Hepatocyte (in vitro differentiated cells): ENCODE measurements at regions not wholly inside any gene's neighbourhood (a gene's known extent, or its start where the extent isn't known, plus 50 kb on each side); places are given as distances from the start of the nearest gene placed in this dataset.
"Not testable (repeated sequence)": the region's sequence is repeated elsewhere in the genome, so short reads cannot be mapped to it uniquely, and the experiment has no call there.

Source experiments
- DNase-seq: peaks from one replicate; pipeline ENCODE4 v3.0.0-alpha.2; 2016; ENCODE audit warnings: low spot score
- H2AFZ ChIP-seq: fragments of 200-600 bp; sonication (generic); 2 replicates; pipeline ENCODE4 v1.6.0; 2016; ENCODE audit warnings: antibody characterized with exemption, mild to moderate bottlenecking
- H3K27ac ChIP-seq: fragments of 200-600 bp; sonication (generic); 2 replicates; pipeline ENCODE4 v1.5.1; 2016; ENCODE audit warnings: mild to moderate bottlenecking
- H3K27me3 ChIP-seq: fragments of 200-600 bp; sonication (generic); 2 replicates; pipeline ENCODE4 v1.6.1; 2016
- H3K36me3 ChIP-seq: fragments of 200-600 bp; sonication (generic); replicated peaks from 2 replicates; pipeline ENCODE4 v1.5.1; 2016; ENCODE audit warnings: low read depth; ENCODE audit not compliant: insufficient read depth
- H3K4me1 ChIP-seq: fragments of 200-600 bp; sonication (generic); 2 replicates; pipeline ENCODE4 v1.5.1; 2016; ENCODE audit warnings: mild to moderate bottlenecking, moderate library complexity; ENCODE audit not compliant: insufficient read depth
- H3K4me2 ChIP-seq: fragments of 200-600 bp; sonication (generic); 2 replicates; pipeline ENCODE4 v1.6.0; 2016
- H3K4me3 ChIP-seq: fragments of 200-600 bp; sonication (generic); 2 replicates; pipeline ENCODE4 v1.5.1; 2016; ENCODE audit warnings: mild to moderate bottlenecking
- H3K79me2 ChIP-seq: fragments of 200-600 bp; sonication (generic); 2 replicates; pipeline ENCODE4 v1.6.0; 2017; ENCODE audit warnings: mild to moderate bottlenecking
- H3K9me2 ChIP-seq: fragments of 200-600 bp; sonication (generic); replicated peaks from 2 replicates; pipeline ENCODE4 v1.6.0; 2017; ENCODE audit warnings: mild to moderate bottlenecking; ENCODE audit not compliant: insufficient read depth
- H3K9me3 ChIP-seq: fragments of 200-600 bp; sonication (generic); 2 replicates; pipeline ENCODE4 v1.5.1; 2016; ENCODE audit warnings: low read depth, mild to moderate bottlenecking
- H4K20me1 ChIP-seq: fragments of 200-600 bp; sonication (generic); 2 replicates; pipeline ENCODE4 v1.6.0; 2016; ENCODE audit warnings: mild to moderate bottlenecking; ENCODE audit not compliant: insufficient read depth, poor library complexity, severe bottlenecking
- EZH2 ChIP-seq: fragments of 200-600 bp; sonication (generic); IDR thresholded peaks from 2 replicates; pipeline ENCODE4 v1.6.1; 2016; ENCODE audit warnings: antibody characterized with exemption, mild to moderate bottlenecking, borderline replicate concordance
- EZH2phosphoT487 ChIP-seq: fragments of 200-600 bp; sonication (generic); IDR thresholded peaks from one replicate; pipeline ENCODE4 v1.6.1; 2018; ENCODE audit warnings: antibody characterized with exemption, mild to moderate bottlenecking, low read depth, moderate library complexity; ENCODE audit not compliant: unreplicated experiment, severe bottlenecking
- WGBS: methylation state at CpG from one replicate; pipeline ENCODE4 v1.1.6; 2016; ENCODE audit warnings: low lambda C conversion rate; ENCODE audit errors: missing lambda C conversion rate; 5-methylcytosine and 5-hydroxymethylcytosine counted together
- TF ChIP-seq, protein P1 (sequence below): fragments of 200-600 bp; sonication (generic); IDR thresholded peaks from 2 replicates; pipeline ENCODE4 v1.5.1; 2016; ENCODE audit warnings: antibody characterized with exemption, mild to moderate bottlenecking; ENCODE audit not compliant: poor library complexity

DNA sequence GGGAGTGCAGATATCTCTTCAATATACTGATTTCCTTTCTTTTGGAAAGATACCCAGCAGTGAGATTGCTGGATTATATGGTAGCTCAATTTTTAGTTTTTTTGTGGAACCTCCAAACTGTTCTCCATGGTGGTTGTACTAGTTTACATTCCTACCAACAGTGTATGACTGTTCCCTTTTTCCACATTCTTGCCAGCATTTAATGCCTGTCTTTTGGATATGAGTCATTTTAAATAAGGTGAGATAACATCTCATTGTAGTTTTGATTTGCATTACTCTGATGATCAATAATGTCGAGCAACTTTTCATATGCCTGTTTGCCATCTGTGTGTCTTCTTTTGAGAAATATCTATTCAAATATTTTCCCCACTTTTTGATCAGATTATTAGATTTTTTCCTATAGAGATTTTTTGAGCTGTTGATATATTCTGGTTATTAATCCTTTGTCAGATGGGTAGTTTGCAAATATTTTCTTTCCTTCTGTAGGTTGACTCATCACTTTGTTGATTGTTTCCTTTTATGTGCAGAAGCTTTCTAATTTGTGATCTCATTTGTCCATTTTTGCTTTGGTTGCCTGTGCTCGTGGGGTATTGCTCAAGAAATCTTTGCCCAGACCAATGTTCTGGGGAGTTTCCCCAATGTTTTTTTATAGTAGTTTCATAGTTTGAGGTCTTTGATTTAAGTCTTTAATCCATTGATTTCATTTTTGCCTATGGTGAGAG, 552.7 kb downstream of the ZNF674 start:
- no peaks in the 10 kb centered on the region for H3K4me1 ChIP-seq
- no peaks in the 10 kb centered on the region for H3K36me3 ChIP-seq
- no peak overlapping the region for H2AFZ ChIP-seq
- no peak overlapping the region for H3K4me3 ChIP-seq
- H3K27ac ChIP-seq: no peak overlapping the region
- no peak overlapping the region for H3K4me2 ChIP-seq
- no peaks in the 10 kb centered on the region for H3K9me2 ChIP-seq
- 58% methylated on average over 2 of the region's 2 CpGs for WGBS
- H4K20me1 ChIP-seq: no peaks in the 10 kb centered on the region
- TF ChIP-seq, protein P1, sequence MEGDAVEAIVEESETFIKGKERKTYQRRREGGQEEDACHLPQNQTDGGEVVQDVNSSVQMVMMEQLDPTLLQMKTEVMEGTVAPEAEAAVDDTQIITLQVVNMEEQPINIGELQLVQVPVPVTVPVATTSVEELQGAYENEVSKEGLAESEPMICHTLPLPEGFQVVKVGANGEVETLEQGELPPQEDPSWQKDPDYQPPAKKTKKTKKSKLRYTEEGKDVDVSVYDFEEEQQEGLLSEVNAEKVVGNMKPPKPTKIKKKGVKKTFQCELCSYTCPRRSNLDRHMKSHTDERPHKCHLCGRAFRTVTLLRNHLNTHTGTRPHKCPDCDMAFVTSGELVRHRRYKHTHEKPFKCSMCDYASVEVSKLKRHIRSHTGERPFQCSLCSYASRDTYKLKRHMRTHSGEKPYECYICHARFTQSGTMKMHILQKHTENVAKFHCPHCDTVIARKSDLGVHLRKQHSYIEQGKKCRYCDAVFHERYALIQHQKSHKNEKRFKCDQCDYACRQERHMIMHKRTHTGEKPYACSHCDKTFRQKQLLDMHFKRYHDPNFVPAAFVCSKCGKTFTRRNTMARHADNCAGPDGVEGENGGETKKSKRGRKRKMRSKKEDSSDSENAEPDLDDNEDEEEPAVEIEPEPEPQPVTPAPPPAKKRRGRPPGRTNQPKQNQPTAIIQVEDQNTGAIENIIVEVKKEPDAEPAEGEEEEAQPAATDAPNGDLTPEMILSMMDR: no peak
- no peak for TF ChIP-seq EZH2
- no peak for TF ChIP-seq EZH2phosphoT487
- no peaks in the 10 kb centered on the region for H3K79me2 ChIP-seq
- DNase-seq: no peak
- no peaks in the 10 kb centered on the region for H3K9me3 ChIP-seq
- H3K27me3 ChIP-seq: no peaks in the 10 kb centered on the region

DNA sequence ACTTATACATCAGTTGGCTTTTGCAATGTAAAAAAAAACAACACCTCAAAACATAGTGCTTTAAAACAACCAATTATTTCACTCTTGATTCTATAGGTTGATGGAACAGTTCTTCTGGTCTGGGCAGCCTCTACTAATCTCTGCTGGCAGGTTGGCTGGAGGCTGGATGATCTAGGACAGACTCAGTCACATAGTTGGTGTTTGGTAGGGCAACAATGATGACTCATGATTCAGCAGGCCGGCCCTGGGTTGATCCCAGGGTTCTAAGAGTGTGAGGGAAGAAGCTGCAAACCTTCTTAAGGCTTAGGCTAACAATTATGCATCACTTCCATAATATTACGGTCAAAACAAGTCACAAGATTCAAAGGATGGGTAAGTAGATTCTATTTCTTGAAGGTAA, 558.2 kb downstream of the ZNF674 start:
- H3K9me2 ChIP-seq: no peaks in the 10 kb centered on the region

DNA sequence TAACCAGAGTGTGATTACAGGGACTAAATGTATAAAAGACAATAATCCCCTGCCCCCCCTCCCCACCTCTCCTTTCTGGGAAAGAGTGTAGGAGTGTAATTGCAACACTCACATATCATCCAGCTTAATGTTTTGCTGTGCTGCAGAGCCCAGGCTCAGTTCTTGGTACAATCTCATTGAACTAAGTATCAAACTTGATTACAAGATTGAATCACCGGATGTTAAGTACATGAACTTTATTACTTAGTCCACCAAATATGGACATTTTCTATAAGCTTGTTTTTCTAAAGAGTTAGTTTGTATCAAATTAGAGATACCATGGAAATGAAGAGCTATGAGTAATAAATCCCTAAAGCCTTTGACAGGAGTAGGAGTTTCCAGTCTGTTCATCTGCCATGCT, 559.1 kb downstream of the ZNF674 start:
- TF ChIP-seq, protein P1: no peak
- TF ChIP-seq EZH2: no peak
- no peak for TF ChIP-seq EZH2phosphoT487
- no peaks in the 10 kb centered on the region for H3K9me2 ChIP-seq
- no peak overlapping the region for H2AFZ ChIP-seq
- no peaks in the 10 kb centered on the region for H4K20me1 ChIP-seq
- WGBS: 88% methylated on average over 1 of the region's 1 CpG
- H3K4me3 ChIP-seq: no peak overlapping the region
- H3K36me3 ChIP-seq: no peaks in the 10 kb centered on the region
- H3K4me2 ChIP-seq: no peak overlapping the region
- no peaks in the 10 kb centered on the region for H3K4me1 ChIP-seq
- no peaks in the 10 kb centered on the region for H3K27me3 ChIP-seq
- no peaks in the 10 kb centered on the region for H3K9me3 ChIP-seq
- no peak overlapping the region for H3K27ac ChIP-seq
- no peaks in the 10 kb centered on the region for H3K79me2 ChIP-seq
- DNase-seq: no peak

More for the DNA sequence above, 558.2 kb downstream of the ZNF674 start:
- H3K4me1 ChIP-seq: no peaks in the 10 kb centered on the region
- no peak overlapping the region for H3K27ac ChIP-seq
- TF ChIP-seq EZH2 (no peak), EZH2phosphoT487 (no peak)
- TF ChIP-seq, protein P1: no peak
- WGBS: 54% methylated on average over 2 of the region's 2 CpGs
- no peak for DNase-seq
- no peaks in the 10 kb centered on the region for H3K79me2 ChIP-seq
- H3K36me3 ChIP-seq: no peaks in the 10 kb centered on the region
- H3K9me3 ChIP-seq: no peaks in the 10 kb centered on the region
- H3K4me3 ChIP-seq: no peak overlapping the region
- H4K20me1 ChIP-seq: no peaks in the 10 kb centered on the region
- no peak overlapping the region for H2AFZ ChIP-seq
- no peak overlapping the region for H3K4me2 ChIP-seq
- H3K27me3 ChIP-seq: no peaks in the 10 kb centered on the region

DNA sequence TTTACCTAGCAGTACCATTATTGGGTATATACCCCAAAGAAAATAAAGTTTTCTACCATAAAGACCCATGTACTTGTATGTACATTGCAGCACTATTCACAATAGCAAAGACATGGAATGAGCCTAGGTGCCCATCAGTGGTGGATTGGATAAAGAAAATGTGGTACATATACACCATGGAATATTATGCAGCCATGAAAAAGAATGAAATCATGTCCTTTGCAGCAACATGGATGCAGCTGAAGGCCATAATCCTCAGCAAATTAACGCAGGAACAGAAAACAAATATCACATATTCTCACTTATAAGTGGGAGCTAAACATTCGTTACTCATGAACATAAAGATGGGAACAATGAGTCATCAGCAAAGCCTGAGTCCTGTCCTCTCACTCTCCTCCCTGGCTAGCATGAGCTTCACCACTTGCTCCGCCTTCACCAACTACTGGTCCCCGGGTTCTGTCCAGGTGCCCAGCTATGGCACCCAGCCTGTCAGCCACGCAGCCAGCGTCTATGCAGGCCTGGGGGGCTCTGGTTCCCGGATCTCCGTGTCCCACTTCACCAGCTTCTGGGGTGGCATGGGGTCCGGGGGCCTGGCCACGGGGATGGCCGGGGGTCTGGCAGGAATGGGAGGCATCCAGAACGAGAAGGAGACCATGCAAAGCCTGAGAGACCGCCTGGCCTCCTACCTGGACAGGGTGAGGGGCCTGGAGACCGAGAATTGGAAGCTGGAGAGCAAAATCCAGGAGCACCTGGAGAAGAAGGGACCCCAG, 562.1 kb downstream of the ZNF674 start:
- not testable (repeated sequence) for H3K4me2 ChIP-seq, H3K4me1 ChIP-seq, H3K9me2 ChIP-seq, H3K27ac ChIP-seq, H3K4me3 ChIP-seq, DNase-seq, H3K36me3 ChIP-seq, H3K79me2 ChIP-seq, H3K27me3 ChIP-seq, H4K20me1 ChIP-seq, H2AFZ ChIP-seq, H3K9me3 ChIP-seq
- WGBS: 84% methylated on average over 11 of the region's 14 CpGs
